ENCODE measurements at regions not wholly inside any gene's neighbourhood (a gene's known extent, or its start where the extent isn't known, plus 50 kb on each side); places are given as distances from the start of the nearest gene placed in this dataset.

DNA sequence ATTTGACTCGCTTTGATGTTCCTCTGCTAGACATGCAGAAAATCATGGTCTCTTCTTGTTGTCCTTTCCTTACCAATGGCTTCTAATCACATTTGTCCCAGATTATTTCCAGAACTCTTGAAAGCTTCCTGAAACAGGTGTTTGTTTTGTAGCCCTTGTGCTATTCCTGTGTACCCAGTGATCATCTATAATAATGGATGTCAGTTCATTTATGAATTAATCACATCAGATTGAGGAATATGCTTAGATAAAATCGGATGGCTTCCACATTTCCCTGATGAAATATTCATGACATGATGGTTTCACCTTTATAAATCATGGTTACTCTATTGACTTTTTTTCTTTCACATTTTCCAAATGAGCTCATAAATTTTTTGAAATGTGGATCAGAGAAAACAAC, 359.0 kb upstream of the DMAC1 start:
- TF ChIP-seq, protein P1, sequence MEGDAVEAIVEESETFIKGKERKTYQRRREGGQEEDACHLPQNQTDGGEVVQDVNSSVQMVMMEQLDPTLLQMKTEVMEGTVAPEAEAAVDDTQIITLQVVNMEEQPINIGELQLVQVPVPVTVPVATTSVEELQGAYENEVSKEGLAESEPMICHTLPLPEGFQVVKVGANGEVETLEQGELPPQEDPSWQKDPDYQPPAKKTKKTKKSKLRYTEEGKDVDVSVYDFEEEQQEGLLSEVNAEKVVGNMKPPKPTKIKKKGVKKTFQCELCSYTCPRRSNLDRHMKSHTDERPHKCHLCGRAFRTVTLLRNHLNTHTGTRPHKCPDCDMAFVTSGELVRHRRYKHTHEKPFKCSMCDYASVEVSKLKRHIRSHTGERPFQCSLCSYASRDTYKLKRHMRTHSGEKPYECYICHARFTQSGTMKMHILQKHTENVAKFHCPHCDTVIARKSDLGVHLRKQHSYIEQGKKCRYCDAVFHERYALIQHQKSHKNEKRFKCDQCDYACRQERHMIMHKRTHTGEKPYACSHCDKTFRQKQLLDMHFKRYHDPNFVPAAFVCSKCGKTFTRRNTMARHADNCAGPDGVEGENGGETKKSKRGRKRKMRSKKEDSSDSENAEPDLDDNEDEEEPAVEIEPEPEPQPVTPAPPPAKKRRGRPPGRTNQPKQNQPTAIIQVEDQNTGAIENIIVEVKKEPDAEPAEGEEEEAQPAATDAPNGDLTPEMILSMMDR (IDR thresholded peaks at IDR 0.05; ENCODE audit: insufficient read depth, low read length, poor library complexity, severe bottlenecking), result no peak
- TF ChIP-seq EZH2phosphoT487 (conservative IDR thresholded peaks at IDR 0.05; ENCODE audit: low read length), result no peak
